HEK293 (cell line): ENCODE measurements at regions not wholly inside any gene's neighbourhood (a gene's known extent, or its start where the extent isn't known, plus 50 kb on each side); places are given as distances from the start of the nearest gene placed in this dataset.

Experiments used
- CTCF ChIA-PET: fragments of 350-600 bp; formaldehyde crosslinking; extraction: SDS; loops from one replicate; lab custom pipeline; 2021; ENCODE audit warnings: antibody characterized with exemption; lab: Yijun Ruan, JAX
- POLR2A ChIA-PET: fragments of 300-600 bp; formaldehyde crosslinking; extraction: SDS; loops from one replicate; lab custom pipeline; 2020; ENCODE audit warnings: antibody characterized with exemption, inconsistent platforms; lab: Yijun Ruan, JAX
- H3K27ac ChIP-seq: fragments of 200-500 bp; sonication (Bioruptor generic); 2 replicates; pipeline ENCODE4 v1.5.1; 2014; ENCODE audit warnings: low read depth, low read length, control low read depth, inconsistent platforms; ENCODE audit errors: extremely low read depth
- H3K36me3 ChIP-seq, 2 experiments: fragments of 200-500 bp in 1 of 2; sonication (Bioruptor generic) in 1 of 2; 1 replicate in 1 of 2; 2 replicates in 1 of 2; pipeline ENCODE4 v1.5.1; 2014 to 2017; ENCODE audit warnings: inconsistent platforms in 2 of 2, low read length in 2 of 2; ENCODE audit not compliant: control insufficient read depth in 2 of 2, insufficient read depth in 1 of 2
- H3K4me1 ChIP-seq: fragments of 200-500 bp; sonication (Bioruptor generic); 2 replicates; pipeline ENCODE4 v1.5.1; 2014; ENCODE audit warnings: mild to moderate bottlenecking, low read length, inconsistent platforms; ENCODE audit not compliant: control insufficient read depth, insufficient read depth
- H3K4me3 ChIP-seq: 2 replicates; pipeline ENCODE4 v1.5.1; 2011; ENCODE audit warnings: low read depth, mild to moderate bottlenecking, control low read depth, low read length, moderate library complexity
- H3K9me3 ChIP-seq: fragments of 200-500 bp; sonication (Bioruptor generic); 2 replicates; pipeline ENCODE4 v1.5.1; 2014; ENCODE audit warnings: low read depth, low read length, inconsistent platforms; ENCODE audit not compliant: control insufficient read depth, insufficient read depth
- GLIS1 ChIP-seq: fragments of 450-650 bp; formaldehyde crosslinking; IDR thresholded peaks from 2 replicates; pipeline ENCODE4 v1.5.1; 2016; ENCODE audit warnings: missing biosample characterization, missing genetic modification characterization
- OSR2 ChIP-seq: fragments of 450-650 bp; formaldehyde crosslinking; IDR thresholded peaks from 2 replicates; pipeline ENCODE4 v1.5.1; 2016; ENCODE audit warnings: missing biosample characterization, missing genetic modification characterization
- SP7 ChIP-seq: fragments of 450-650 bp; formaldehyde crosslinking; IDR thresholded peaks from 2 replicates; pipeline ENCODE4 v1.5.1; 2016; ENCODE audit warnings: missing biosample characterization, missing genetic modification characterization
- ZBTB48 ChIP-seq: fragments of 450-650 bp; formaldehyde crosslinking; IDR thresholded peaks from 2 replicates; pipeline ENCODE4 v1.5.1; 2016; ENCODE audit warnings: missing biosample characterization, missing genetic modification characterization
- ZBTB8A ChIP-seq: fragments of 450-650 bp; formaldehyde crosslinking; IDR thresholded peaks from 2 replicates; pipeline ENCODE4 v1.5.1; 2016; ENCODE audit warnings: missing biosample characterization, missing genetic modification characterization
- ZFHX2 ChIP-seq: fragments of 450-650 bp; formaldehyde crosslinking; conservative IDR thresholded peaks from 2 replicates; pipeline ENCODE4 v1.5.1; 2016; ENCODE audit warnings: missing biosample characterization, missing genetic modification characterization
- ZFP3 ChIP-seq: fragments of 450-650 bp; formaldehyde crosslinking; IDR thresholded peaks from 2 replicates; pipeline ENCODE4 v1.5.1; 2016; ENCODE audit warnings: low read depth, missing biosample characterization, missing genetic modification characterization
- ZIC2 ChIP-seq: fragments of 450-650 bp; formaldehyde crosslinking; IDR thresholded peaks from 2 replicates; pipeline ENCODE4 v1.5.1; 2016; ENCODE audit warnings: missing biosample characterization, missing genetic modification characterization
- ZNF174 ChIP-seq: fragments of 450-650 bp; formaldehyde crosslinking; IDR thresholded peaks from 2 replicates; pipeline ENCODE4 v1.5.0; 2017; ENCODE audit warnings: missing biosample characterization, mild to moderate bottlenecking, missing genetic modification characterization
- ZNF341 ChIP-seq: fragments of 450-650 bp; formaldehyde crosslinking; IDR thresholded peaks from 2 replicates; pipeline ENCODE4; 2016; ENCODE audit warnings: low read depth, missing biosample characterization, missing genetic modification characterization
- ZNF391 ChIP-seq: fragments of 450-650 bp; formaldehyde crosslinking; IDR thresholded peaks from 2 replicates; pipeline ENCODE4 v1.5.1; 2016; ENCODE audit warnings: low read depth, missing biosample characterization, missing genetic modification characterization, borderline replicate concordance
- ZNF423 ChIP-seq: fragments of 450-650 bp; formaldehyde crosslinking; IDR thresholded peaks from 2 replicates; pipeline ENCODE4 v1.5.1; 2016; ENCODE audit warnings: missing biosample characterization, missing genetic modification characterization
- ZNF501 ChIP-seq: fragments of 450-650 bp; formaldehyde crosslinking; IDR thresholded peaks from 2 replicates; pipeline ENCODE4 v1.5.1; 2016; ENCODE audit warnings: missing biosample characterization, missing genetic modification characterization
- ZNF561 ChIP-seq: fragments of 450-650 bp; IDR thresholded peaks from 2 replicates; pipeline ENCODE4 v1.5.1; 2018; ENCODE audit warnings: missing biosample characterization, missing genetic modification characterization, borderline replicate concordance
- ZNF629 ChIP-seq: fragments of 450-650 bp; formaldehyde crosslinking; IDR thresholded peaks from 2 replicates; pipeline ENCODE4 v1.5.1; 2017; ENCODE audit warnings: missing biosample characterization, missing genetic modification characterization
- ZNF791 ChIP-seq: fragments of 450-650 bp; formaldehyde crosslinking; IDR thresholded peaks from 2 replicates; pipeline ENCODE4 v1.5.1; 2016; ENCODE audit warnings: missing biosample characterization, missing genetic modification characterization
- TF ChIP-seq, protein P1 (sequence below): fragments of 450-650 bp; formaldehyde crosslinking; IDR thresholded peaks from 2 replicates; pipeline ENCODE4 v1.5.1; 2017; ENCODE audit warnings: missing biosample characterization, missing genetic modification characterization
- TF ChIP-seq, protein P2 (sequence below): fragments of 450-650 bp; formaldehyde crosslinking; IDR thresholded peaks from 2 replicates; pipeline ENCODE4 v1.5.1; 2017; ENCODE audit warnings: missing biosample characterization, mild to moderate bottlenecking, missing genetic modification characterization, moderate library complexity
- TF ChIP-seq, protein P3 (sequence below): fragments of 450-650 bp; formaldehyde crosslinking; IDR thresholded peaks from 2 replicates; pipeline ENCODE4 v1.5.1; 2017; ENCODE audit warnings: missing biosample characterization, missing genetic modification characterization
- TF ChIP-seq, protein P4 (sequence below): fragments of 450-650 bp; formaldehyde crosslinking; IDR thresholded peaks from 2 replicates; pipeline ENCODE4 v1.5.1; 2016; ENCODE audit warnings: missing biosample characterization, missing genetic modification characterization
- TF ChIP-seq, protein P5 (sequence below): fragments of 450-650 bp; formaldehyde crosslinking; IDR thresholded peaks from 2 replicates; pipeline ENCODE4 v1.5.1; 2016; ENCODE audit warnings: missing biosample characterization, missing genetic modification characterization, low read depth
- TF ChIP-seq, protein P6 (sequence below): fragments of 450-650 bp; formaldehyde crosslinking; IDR thresholded peaks from 2 replicates; pipeline ENCODE4 v1.5.1; 2016; ENCODE audit warnings: missing biosample characterization, missing genetic modification characterization
- TF ChIP-seq, protein P7 (sequence below): fragments of 450-650 bp; IDR thresholded peaks from 2 replicates; pipeline ENCODE4 v1.5.1; 2018; ENCODE audit warnings: missing biosample characterization, missing genetic modification characterization

DNA sequence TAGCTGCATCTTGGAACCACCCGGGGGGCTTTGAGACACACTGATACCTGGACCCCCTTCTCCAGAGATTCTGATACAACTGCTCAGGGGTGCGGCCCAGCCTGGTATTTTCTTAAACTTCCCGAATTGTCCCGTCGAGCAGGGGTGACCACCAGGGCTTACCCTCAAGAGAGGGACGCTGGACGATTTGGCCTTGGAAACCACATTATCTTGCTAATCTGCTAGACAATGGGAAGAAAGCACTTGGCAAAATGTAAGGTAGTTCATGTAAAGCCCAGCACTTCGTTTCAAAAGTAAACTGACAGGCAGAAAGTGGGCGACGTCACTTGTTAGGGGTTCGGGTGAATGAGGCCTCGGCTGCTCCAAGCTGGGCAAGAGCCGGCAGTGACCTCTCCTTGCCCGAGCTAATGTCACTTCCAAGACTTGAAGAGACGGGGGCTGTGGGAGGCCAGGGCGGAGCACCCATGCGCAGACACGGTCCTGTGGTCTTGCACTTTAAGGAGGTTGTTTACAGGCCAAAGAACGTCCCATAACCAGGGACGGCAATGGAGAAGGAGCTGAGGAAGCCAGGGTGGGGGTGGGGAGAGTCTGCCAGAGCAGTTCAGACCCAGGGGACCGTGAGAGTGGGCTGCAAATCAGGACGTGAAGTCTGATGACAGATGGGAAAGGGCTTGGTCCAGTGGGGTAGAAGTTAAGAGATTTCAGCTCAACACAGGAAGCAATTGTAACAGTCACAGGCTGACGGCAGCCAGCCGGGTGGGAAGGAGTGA is 152.7 kb upstream of the GSE1 start (continued):
- TF ChIP-seq ZNF423 (tag by site-specific recombination) (no peak), ZNF791 (tag by site-specific recombination) (no peak), ZFP3 (tag by site-specific recombination) (no peak)
- TF ChIP-seq, protein P1, sequence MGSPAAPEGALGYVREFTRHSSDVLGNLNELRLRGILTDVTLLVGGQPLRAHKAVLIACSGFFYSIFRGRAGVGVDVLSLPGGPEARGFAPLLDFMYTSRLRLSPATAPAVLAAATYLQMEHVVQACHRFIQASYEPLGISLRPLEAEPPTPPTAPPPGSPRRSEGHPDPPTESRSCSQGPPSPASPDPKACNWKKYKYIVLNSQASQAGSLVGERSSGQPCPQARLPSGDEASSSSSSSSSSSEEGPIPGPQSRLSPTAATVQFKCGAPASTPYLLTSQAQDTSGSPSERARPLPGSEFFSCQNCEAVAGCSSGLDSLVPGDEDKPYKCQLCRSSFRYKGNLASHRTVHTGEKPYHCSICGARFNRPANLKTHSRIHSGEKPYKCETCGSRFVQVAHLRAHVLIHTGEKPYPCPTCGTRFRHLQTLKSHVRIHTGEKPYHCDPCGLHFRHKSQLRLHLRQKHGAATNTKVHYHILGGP (tag by site-specific recombination), result no peak
- TF ChIP-seq, protein P2, sequence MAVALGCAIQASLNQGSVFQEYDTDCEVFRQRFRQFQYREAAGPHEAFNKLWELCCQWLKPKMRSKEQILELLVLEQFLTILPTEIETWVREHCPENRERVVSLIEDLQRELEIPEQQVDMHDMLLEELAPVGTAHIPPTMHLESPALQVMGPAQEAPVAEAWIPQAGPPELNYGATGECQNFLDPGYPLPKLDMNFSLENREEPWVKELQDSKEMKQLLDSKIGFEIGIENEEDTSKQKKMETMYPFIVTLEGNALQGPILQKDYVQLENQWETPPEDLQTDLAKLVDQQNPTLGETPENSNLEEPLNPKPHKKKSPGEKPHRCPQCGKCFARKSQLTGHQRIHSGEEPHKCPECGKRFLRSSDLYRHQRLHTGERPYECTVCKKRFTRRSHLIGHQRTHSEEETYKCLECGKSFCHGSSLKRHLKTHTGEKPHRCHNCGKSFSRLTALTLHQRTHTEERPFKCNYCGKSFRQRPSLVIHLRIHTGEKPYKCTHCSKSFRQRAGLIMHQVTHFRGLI (tag by site-specific recombination), result no peak
- TF ChIP-seq, protein P3, sequence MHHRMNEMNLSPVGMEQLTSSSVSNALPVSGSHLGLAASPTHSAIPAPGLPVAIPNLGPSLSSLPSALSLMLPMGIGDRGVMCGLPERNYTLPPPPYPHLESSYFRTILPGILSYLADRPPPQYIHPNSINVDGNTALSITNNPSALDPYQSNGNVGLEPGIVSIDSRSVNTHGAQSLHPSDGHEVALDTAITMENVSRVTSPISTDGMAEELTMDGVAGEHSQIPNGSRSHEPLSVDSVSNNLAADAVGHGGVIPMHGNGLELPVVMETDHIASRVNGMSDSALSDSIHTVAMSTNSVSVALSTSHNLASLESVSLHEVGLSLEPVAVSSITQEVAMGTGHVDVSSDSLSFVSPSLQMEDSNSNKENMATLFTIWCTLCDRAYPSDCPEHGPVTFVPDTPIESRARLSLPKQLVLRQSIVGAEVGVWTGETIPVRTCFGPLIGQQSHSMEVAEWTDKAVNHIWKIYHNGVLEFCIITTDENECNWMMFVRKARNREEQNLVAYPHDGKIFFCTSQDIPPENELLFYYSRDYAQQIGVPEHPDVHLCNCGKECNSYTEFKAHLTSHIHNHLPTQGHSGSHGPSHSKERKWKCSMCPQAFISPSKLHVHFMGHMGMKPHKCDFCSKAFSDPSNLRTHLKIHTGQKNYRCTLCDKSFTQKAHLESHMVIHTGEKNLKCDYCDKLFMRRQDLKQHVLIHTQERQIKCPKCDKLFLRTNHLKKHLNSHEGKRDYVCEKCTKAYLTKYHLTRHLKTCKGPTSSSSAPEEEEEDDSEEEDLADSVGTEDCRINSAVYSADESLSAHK (tag by site-specific recombination), result no peak
- TF ChIP-seq, all 188 proteins: peak for 4

DNA sequence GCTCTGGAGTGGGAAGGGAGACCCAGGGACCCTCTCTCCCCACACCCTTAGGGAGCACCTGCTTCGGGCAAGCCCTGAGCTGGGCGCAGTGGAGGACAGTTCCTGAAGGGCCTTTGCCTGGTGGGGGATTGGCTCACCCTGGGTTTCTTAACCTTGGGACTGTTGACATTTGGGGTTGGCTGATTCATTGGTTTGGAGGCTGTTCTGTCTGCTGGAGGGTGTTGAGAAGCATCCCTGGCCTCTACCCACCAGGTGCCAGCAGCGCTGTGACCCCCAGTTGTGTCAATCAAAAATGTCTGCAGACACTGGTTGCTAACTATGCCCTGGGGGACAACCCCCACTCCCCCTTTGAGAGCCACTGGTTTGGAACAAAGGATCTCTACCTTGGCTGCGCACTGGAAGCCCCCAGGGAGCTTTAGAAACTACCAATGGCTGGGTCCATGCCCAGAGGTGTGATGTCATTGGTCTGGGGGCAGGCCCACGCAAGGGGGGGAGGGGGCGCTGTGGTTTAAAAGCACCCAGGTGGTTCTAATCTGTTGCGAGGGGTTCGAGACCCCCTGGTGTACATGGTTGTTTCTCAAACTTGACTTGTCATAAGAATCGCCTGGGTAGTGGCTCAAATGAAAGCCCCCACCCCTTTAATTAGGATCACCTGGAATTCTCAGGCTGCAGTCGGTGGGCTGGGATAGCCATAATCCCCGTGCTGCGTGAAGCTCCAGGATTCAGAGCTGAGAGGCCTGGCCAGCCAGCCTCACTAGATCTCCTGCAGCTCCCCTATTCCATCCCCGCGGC is 151.9 kb upstream of the GSE1 start:
- Histone ChIP-seq H3K4me3 (no peak overlapping the region), H3K36me3 (no peaks in the 10 kb centered on the region), H3K9me3 (no peaks in the 10 kb centered on the region), H3K4me1 (peaks cover 11% of the 10 kb centered on the region), H3K27ac (peak overlapping the region; percentile 61)
- ChIA-PET POLR2A (interaction anchor here (0.6 to 2.6 kb wide), 5 partner anchors 11 to 152 kb away, joined by 4 to 8 read pairs (median 6); partner anchors contain the start of gene GSE1), CTCF (interaction anchor here (0.6 to 3.0 kb wide), 11 partner anchors 11 to 166 kb away, joined by 3 to 11 read pairs (median 5); no protein-coding TSS in a partner anchor)
- peak; percentile 67 for TF ChIP-seq ZNF341 (tag by site-specific recombination)
- 0 out of 2 replicates have a peak, but pooled peaks have one; percentile 19 for TF ChIP-seq SP7 (tag by site-specific recombination)
- TF ChIP-seq, protein P4, sequence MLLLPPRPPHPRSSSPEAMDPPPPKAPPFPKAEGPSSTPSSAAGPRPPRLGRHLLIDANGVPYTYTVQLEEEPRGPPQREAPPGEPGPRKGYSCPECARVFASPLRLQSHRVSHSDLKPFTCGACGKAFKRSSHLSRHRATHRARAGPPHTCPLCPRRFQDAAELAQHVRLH (tag by site-specific recombination), result peak; percentile 32; the same call in 1 of the 2 replicates
- TF ChIP-seq ZFHX2 (tag by site-specific recombination), result peak; percentile 64; the same call in 1 of the 2 replicates
- TF ChIP-seq, protein P5, sequence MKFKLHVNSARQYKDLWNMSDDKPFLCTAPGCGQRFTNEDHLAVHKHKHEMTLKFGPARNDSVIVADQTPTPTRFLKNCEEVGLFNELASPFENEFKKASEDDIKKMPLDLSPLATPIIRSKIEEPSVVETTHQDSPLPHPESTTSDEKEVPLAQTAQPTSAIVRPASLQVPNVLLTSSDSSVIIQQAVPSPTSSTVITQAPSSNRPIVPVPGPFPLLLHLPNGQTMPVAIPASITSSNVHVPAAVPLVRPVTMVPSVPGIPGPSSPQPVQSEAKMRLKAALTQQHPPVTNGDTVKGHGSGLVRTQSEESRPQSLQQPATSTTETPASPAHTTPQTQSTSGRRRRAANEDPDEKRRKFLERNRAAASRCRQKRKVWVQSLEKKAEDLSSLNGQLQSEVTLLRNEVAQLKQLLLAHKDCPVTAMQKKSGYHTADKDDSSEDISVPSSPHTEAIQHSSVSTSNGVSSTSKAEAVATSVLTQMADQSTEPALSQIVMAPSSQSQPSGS (tag by site-specific recombination), result peak; percentile 89
- TF ChIP-seq ZNF391 (tag by site-specific recombination), result 0 out of 2 replicates have a peak, but pooled peaks have one; percentile 1
- TF ChIP-seq ZBTB48 (tag by site-specific recombination), result peak; percentile 57
- peak; percentile 49 for TF ChIP-seq ZBTB8A (tag by site-specific recombination)
- TF ChIP-seq ZIC2 (tag by site-specific recombination), result peak; percentile 76
- TF ChIP-seq GLIS1 (tag by site-specific recombination), result peak; percentile 90
- TF ChIP-seq ZNF629, result peak; percentile 87
- peak; percentile 65 for TF ChIP-seq OSR2 (tag by site-specific recombination)
- TF ChIP-seq ZNF501 (tag by site-specific recombination), result no peak
- TF ChIP-seq ZNF174 (tag by site-specific recombination), result no peak
- TF ChIP-seq, protein P6, sequence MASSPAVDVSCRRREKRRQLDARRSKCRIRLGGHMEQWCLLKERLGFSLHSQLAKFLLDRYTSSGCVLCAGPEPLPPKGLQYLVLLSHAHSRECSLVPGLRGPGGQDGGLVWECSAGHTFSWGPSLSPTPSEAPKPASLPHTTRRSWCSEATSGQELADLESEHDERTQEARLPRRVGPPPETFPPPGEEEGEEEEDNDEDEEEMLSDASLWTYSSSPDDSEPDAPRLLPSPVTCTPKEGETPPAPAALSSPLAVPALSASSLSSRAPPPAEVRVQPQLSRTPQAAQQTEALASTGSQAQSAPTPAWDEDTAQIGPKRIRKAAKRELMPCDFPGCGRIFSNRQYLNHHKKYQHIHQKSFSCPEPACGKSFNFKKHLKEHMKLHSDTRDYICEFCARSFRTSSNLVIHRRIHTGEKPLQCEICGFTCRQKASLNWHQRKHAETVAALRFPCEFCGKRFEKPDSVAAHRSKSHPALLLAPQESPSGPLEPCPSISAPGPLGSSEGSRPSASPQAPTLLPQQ (tag by site-specific recombination), result peak; percentile 47; the same call in 1 of the 2 replicates
- TF ChIP-seq, protein P7, sequence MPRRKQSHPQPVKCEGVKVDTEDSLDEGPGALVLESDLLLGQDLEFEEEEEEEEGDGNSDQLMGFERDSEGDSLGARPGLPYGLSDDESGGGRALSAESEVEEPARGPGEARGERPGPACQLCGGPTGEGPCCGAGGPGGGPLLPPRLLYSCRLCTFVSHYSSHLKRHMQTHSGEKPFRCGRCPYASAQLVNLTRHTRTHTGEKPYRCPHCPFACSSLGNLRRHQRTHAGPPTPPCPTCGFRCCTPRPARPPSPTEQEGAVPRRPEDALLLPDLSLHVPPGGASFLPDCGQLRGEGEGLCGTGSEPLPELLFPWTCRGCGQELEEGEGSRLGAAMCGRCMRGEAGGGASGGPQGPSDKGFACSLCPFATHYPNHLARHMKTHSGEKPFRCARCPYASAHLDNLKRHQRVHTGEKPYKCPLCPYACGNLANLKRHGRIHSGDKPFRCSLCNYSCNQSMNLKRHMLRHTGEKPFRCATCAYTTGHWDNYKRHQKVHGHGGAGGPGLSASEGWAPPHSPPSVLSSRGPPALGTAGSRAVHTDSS (tag by site-specific recombination), result no peak
- 0 out of 2 replicates have a peak, but pooled peaks have one; percentile 49 for TF ChIP-seq ZNF561 (tag by site-specific recombination)
